SU-DHL-6 (cell line): ENCODE measurements at regions not wholly inside any gene's neighbourhood (a gene's known extent, or its start where the extent isn't known, plus 50 kb on each side); places are given as distances from the start of the nearest gene placed in this dataset.

ENCODE experiments used
- H2AFZ ChIP-seq: fragments of 200-600 bp; sonication (generic); 2 replicates; pipeline ENCODE4 v1.6.1; 2014; ENCODE audit warnings: low read depth, mild to moderate bottlenecking, moderate library complexity, mixed read lengths, antibody characterized with exemption, low read length; ENCODE audit not compliant: severe bottlenecking
- H3F3A ChIP-seq: fragments of 200-600 bp; shearing (Covaris generic); 2 replicates; pipeline ENCODE4 v1.6.0; 2016; ENCODE audit warnings: antibody characterized with exemption, mild to moderate bottlenecking; ENCODE audit not compliant: insufficient read depth
- H3K27ac ChIP-seq: fragments of 200-600 bp; sonication (generic); 2 replicates; pipeline ENCODE4 v1.5.1; 2016; ENCODE audit warnings: low read depth, mild to moderate bottlenecking, low read length, moderate library complexity, mixed read lengths
- H3K27me3 ChIP-seq: fragments of 200-600 bp; sonication (generic), shearing (Covaris generic); 2 replicates; pipeline ENCODE4 v1.6.0; 2014; ENCODE audit warnings: mild to moderate bottlenecking, low read length
- H3K36me3 ChIP-seq: fragments of 200-600 bp; sonication (generic); 2 replicates; pipeline ENCODE4 v1.6.1; 2014; ENCODE audit warnings: mild to moderate bottlenecking, low read length, mixed read lengths
- H3K4me2 ChIP-seq: fragments of 300-600, 200-600 bp; shearing (Covaris generic), sonication (generic); 2 replicates; pipeline ENCODE4 v1.6.0; 2014; ENCODE audit warnings: low read length, low read depth, mild to moderate bottlenecking; ENCODE audit not compliant: poor library complexity, severe bottlenecking
- H3K4me3 ChIP-seq: fragments of 200-600 bp; sonication (generic); 2 replicates; pipeline ENCODE4 v1.5.1; 2014; ENCODE audit warnings: antibody characterized with exemption, low read length, mild to moderate bottlenecking, mixed read lengths; ENCODE audit not compliant: insufficient read depth, poor library complexity, severe bottlenecking
- H3K79me2 ChIP-seq: fragments of 200-600 bp; sonication (generic); 2 replicates; pipeline ENCODE4 v1.6.1; 2014; ENCODE audit warnings: mild to moderate bottlenecking, low read length, moderate library complexity; ENCODE audit not compliant: insufficient read depth
- H3K9ac ChIP-seq: fragments of 200-600 bp; sonication (generic); 2 replicates; pipeline ENCODE4 v1.7.0; 2014; ENCODE audit warnings: mild to moderate bottlenecking, low read length
- H3K9me2 ChIP-seq: fragments of 200-600 bp; sonication (generic); replicated peaks from 2 replicates; pipeline ENCODE4 v1.6.1; 2014; ENCODE audit warnings: low read length; ENCODE audit not compliant: insufficient read depth
- H3K9me3 ChIP-seq: fragments of 200-600 bp; sonication (generic); 2 replicates; pipeline ENCODE4 v1.6.1; 2014; ENCODE audit warnings: low read length, mixed read lengths; ENCODE audit not compliant: insufficient read depth
- H4K20me1 ChIP-seq: fragments of 200-600 bp; sonication (generic); 2 replicates; pipeline ENCODE4 v1.6.1; 2014; ENCODE audit warnings: low read depth, mild to moderate bottlenecking, antibody characterized with exemption, low read length, moderate library complexity, mixed read lengths
- EZH2phosphoT487 ChIP-seq: fragments of 200-600 bp; sonication (generic), shearing (Covaris generic); conservative IDR thresholded peaks from 2 replicates; pipeline ENCODE4 v1.6.1; 2018; ENCODE audit warnings: mild to moderate bottlenecking, antibody characterized with exemption, low read length, moderate library complexity, mixed read lengths
- TF ChIP-seq, protein P1 (sequence below): fragments of 200-600 bp; sonication (generic); IDR thresholded peaks from one replicate; pipeline ENCODE4 v1.5.1; 2017; ENCODE audit warnings: antibody characterized with exemption, mild to moderate bottlenecking, low read length, moderate library complexity; ENCODE audit not compliant: insufficient read depth, poor library complexity, severe bottlenecking

DNA sequence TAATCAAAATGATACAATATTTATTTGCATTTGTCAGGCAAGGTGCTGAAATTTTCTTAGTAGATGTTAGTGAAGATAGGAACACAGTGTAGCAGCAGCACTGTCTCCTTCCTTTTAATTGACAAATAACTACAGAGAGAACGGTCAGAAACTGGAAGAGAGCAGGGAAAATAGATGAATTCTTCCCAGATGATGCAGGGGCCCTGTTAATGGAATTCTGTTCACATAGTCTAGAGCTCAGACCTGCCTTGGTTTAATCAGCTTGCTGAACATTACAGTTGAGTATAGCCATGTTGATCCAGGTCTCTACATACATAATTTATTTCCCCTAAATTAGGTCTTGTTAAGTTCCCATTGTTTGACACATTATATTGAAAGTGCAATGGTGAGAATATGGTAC, 127.4 kb downstream of the SLC17A6 start:
- Histone ChIP-seq H3K4me3 (no peak overlapping the region), H3K9me3 (no peaks in the 10 kb centered on the region), H3K4me2 (no peak overlapping the region), H3K27ac (no peak overlapping the region), H3K27me3 (no peaks in the 10 kb centered on the region), H3K9ac (no peak overlapping the region), H2AFZ (no peak overlapping the region), H4K20me1 (no peaks in the 10 kb centered on the region), H3K9me2 (no peaks in the 10 kb centered on the region), H3K36me3 (no peaks in the 10 kb centered on the region), H3F3A (no peaks in the 10 kb centered on the region), H3K79me2 (no peaks in the 10 kb centered on the region)
- TF ChIP-seq, protein P1, sequence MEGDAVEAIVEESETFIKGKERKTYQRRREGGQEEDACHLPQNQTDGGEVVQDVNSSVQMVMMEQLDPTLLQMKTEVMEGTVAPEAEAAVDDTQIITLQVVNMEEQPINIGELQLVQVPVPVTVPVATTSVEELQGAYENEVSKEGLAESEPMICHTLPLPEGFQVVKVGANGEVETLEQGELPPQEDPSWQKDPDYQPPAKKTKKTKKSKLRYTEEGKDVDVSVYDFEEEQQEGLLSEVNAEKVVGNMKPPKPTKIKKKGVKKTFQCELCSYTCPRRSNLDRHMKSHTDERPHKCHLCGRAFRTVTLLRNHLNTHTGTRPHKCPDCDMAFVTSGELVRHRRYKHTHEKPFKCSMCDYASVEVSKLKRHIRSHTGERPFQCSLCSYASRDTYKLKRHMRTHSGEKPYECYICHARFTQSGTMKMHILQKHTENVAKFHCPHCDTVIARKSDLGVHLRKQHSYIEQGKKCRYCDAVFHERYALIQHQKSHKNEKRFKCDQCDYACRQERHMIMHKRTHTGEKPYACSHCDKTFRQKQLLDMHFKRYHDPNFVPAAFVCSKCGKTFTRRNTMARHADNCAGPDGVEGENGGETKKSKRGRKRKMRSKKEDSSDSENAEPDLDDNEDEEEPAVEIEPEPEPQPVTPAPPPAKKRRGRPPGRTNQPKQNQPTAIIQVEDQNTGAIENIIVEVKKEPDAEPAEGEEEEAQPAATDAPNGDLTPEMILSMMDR = no peak
- TF ChIP-seq EZH2phosphoT487 = no peak

DNA sequence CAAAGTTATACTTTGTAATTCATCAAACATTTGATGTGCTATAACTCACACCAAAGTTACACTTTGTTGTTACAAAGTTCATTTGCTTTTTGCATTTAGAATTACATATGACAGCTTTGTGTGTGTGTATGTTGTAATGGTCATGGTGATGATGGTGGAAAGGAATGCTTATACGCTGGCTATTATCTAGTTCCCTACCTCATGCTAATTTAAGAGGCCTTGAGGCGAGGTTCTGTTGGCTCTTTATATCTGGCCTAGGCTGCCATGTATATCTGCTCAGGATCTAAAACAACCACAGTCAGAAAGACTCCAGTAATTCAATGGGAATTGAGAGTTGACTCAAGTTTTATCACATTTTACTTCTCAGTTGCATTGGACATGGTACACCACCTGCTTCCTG, 123.4 kb downstream of the SLC17A6 start:
- H2AFZ ChIP-seq = no peak overlapping the region

DNA sequence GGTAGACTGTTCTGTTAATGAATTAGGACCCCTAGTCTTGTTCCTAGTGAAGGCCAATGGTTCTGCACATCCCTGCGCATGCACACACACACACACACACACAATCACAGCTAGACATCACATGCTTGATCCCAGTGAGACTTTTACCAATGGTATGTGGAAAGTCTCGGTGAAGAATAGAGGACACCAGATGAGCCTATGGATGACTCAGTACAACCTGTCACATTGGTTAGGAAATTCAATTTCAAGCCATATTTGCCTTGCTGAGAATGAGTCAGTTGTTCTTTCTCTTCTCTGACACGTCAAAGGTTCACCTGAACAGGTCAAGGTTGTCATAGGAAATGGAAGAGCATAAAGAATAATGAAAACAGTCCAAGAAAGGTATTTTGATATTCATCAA, 122.0 kb downstream of the SLC17A6 start:
- no peak overlapping the region for H3K4me3 ChIP-seq
- H3K79me2 ChIP-seq = no peaks in the 10 kb centered on the region
- H3K27ac ChIP-seq = no peak overlapping the region
- no peaks in the 10 kb centered on the region for H3K27me3 ChIP-seq
- no peaks in the 10 kb centered on the region for H3K9me2 ChIP-seq
- TF ChIP-seq EZH2phosphoT487 = no peak
- TF ChIP-seq, protein P1 = no peak
- no peaks in the 10 kb centered on the region for H3F3A ChIP-seq
- H4K20me1 ChIP-seq = no peaks in the 10 kb centered on the region
- H3K9me3 ChIP-seq = no peaks in the 10 kb centered on the region
- no peak overlapping the region for H3K4me2 ChIP-seq
- no peak overlapping the region for H2AFZ ChIP-seq
- H3K36me3 ChIP-seq = no peaks in the 10 kb centered on the region
- no peak overlapping the region for H3K9ac ChIP-seq

More for the DNA sequence above, 123.4 kb downstream of the SLC17A6 start:
- Histone ChIP-seq H3K36me3 (no peaks in the 10 kb centered on the region), H3K4me3 (no peak overlapping the region), H3K9me2 (no peaks in the 10 kb centered on the region), H3K9ac (no peak overlapping the region), H3F3A (no peaks in the 10 kb centered on the region), H4K20me1 (no peaks in the 10 kb centered on the region), H3K27ac (no peak overlapping the region), H3K79me2 (no peaks in the 10 kb centered on the region), H3K27me3 (no peaks in the 10 kb centered on the region), H3K9me3 (no peaks in the 10 kb centered on the region), H3K4me2 (no peak overlapping the region)
- TF ChIP-seq EZH2phosphoT487 = no peak

DNA sequence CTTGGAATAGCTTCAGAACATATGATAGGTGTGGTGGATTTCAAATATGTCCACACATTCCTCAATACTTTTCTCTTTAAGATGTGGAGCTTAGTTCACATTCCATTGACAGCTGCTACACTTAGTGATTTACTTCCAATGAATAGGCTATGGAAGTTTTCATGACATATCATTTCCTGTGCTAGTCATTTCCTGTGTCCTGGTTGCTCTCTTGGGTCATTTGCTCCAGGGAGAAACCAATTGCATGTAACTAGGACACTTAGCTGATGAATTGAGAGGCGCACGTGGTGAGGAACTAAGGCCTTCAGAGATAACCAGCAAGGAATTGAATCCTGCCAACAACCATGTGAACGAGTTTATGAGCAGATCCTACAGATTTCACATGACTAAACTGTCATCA, 120.9 kb downstream of the SLC17A6 start:
- no peaks in the 10 kb centered on the region for H3K79me2 ChIP-seq
- no peak overlapping the region for H3K27ac ChIP-seq
- TF ChIP-seq, protein P1 = no peak
- no peak for TF ChIP-seq EZH2phosphoT487
- H3K4me2 ChIP-seq = no peak overlapping the region
- no peak overlapping the region for H2AFZ ChIP-seq
- H3K27me3 ChIP-seq = no peaks in the 10 kb centered on the region
- no peaks in the 10 kb centered on the region for H3F3A ChIP-seq
- no peaks in the 10 kb centered on the region for H4K20me1 ChIP-seq
- H3K9me2 ChIP-seq = no peaks in the 10 kb centered on the region
- H3K9me3 ChIP-seq = no peaks in the 10 kb centered on the region
- H3K36me3 ChIP-seq = no peaks in the 10 kb centered on the region
- H3K4me3 ChIP-seq = no peak overlapping the region
- H3K9ac ChIP-seq = no peak overlapping the region
